Liver (tissue), 8 donors: ENCODE measurements at regions not wholly inside any gene's neighbourhood (a gene's known extent, or its start where the extent isn't known, plus 50 kb on each side); places are given as distances from the start of the nearest gene placed in this dataset.

Source experiments
- DNase-seq: peaks from one replicate; pipeline ENCODE4 v3.0.0-alpha.2; 2017; ENCODE audit warnings: low spot score
- H3K27ac ChIP-seq, 2 donors: one replicate each; pipeline ENCODE4 v1.7.0; 2013; ENCODE audit warnings: inconsistent platforms in 2 of 2, low read length in 2 of 2, control low read depth in 1 of 2, low read depth in 1 of 2, mild to moderate bottlenecking in 1 of 2
- H3K27me3 ChIP-seq, 4 donors: one replicate each; pipeline versions ENCODE4 v1.6.1 to v1.7.0; 2013; ENCODE audit warnings: low read length in 3 of 4, inconsistent platforms in 1 of 4, mild to moderate bottlenecking in 1 of 4, moderate library complexity in 1 of 4; ENCODE audit not compliant: control insufficient read depth in 4 of 4, insufficient read depth in 4 of 4
- H3K36me3 ChIP-seq, 4 donors: one replicate each; pipeline versions ENCODE4 v1.6.1 to v1.7.0; 2013; ENCODE audit warnings: low read length in 3 of 4, mild to moderate bottlenecking in 3 of 4, low read depth in 1 of 4, moderate library complexity in 1 of 4; ENCODE audit not compliant: control insufficient read depth in 4 of 4, insufficient read depth in 3 of 4
- H3K4me1 ChIP-seq, 4 donors: one replicate each; pipeline versions ENCODE4 v1.6.1 to v1.7.0; 2013; ENCODE audit warnings: low read length in 3 of 4, mild to moderate bottlenecking in 3 of 4, moderate library complexity in 1 of 4; ENCODE audit not compliant: control insufficient read depth in 4 of 4, insufficient read depth in 4 of 4
- H3K4me3 ChIP-seq, 3 donors: one replicate each; pipeline versions ENCODE4 v1.6.1 to v1.7.0; 2013; ENCODE audit warnings: low read length in 3 of 3, control low read depth in 1 of 3, low read depth in 1 of 3, mild to moderate bottlenecking in 1 of 3
- H3K9ac ChIP-seq, 2 donors: one replicate each; pipeline ENCODE4 v1.7.0; 2013; ENCODE audit warnings: low read length in 2 of 2, mild to moderate bottlenecking in 2 of 2, moderate library complexity in 2 of 2, control low read depth in 1 of 2, low read depth in 1 of 2
- H3K9me3 ChIP-seq, 4 donors: one replicate each; pipeline versions ENCODE4 v1.6.1 to v1.7.0; 2013; ENCODE audit warnings: low read length in 3 of 4; ENCODE audit not compliant: control insufficient read depth in 4 of 4
- EGR1 ChIP-seq, 2 donors: IDR thresholded peaks; 2 replicates each; pipeline ENCODE4 v1.6.1; 2016 to 2018; ENCODE audit warnings: antibody characterized with exemption in 2 of 2, low read depth in 2 of 2
- FOXA2 ChIP-seq: IDR thresholded peaks from 2 replicates; pipeline ENCODE4 v1.6.1; 2016; ENCODE audit warnings: antibody characterized with exemption
- GABPA ChIP-seq, 2 donors: IDR thresholded peaks in 1 of 2; conservative IDR thresholded peaks in 1 of 2; 2 replicates each; pipeline ENCODE4 v1.6.1; 2016; ENCODE audit warnings: antibody characterized with exemption in 2 of 2, mild to moderate bottlenecking in 1 of 2, moderate library complexity in 1 of 2
- HNF4A ChIP-seq, 2 donors: conservative IDR thresholded peaks; 2 replicates each; pipeline ENCODE4 v1.6.1; 2016; ENCODE audit warnings: antibody characterized with exemption in 2 of 2, mild to moderate bottlenecking in 2 of 2
- HNF4G ChIP-seq: IDR thresholded peaks from 2 replicates; pipeline ENCODE4 v1.6.1; 2016; ENCODE audit warnings: antibody characterized with exemption
- RAD21 ChIP-seq, 2 donors: IDR thresholded peaks; 2 replicates each; pipeline ENCODE4 v1.6.1; 2016; ENCODE audit warnings: antibody characterized with exemption in 2 of 2, mild to moderate bottlenecking in 2 of 2
- RXRA ChIP-seq, 2 donors: IDR thresholded peaks; 2 replicates each; pipeline ENCODE4 v1.6.1; 2017 to 2018; ENCODE audit warnings: antibody characterized with exemption in 2 of 2, mild to moderate bottlenecking in 1 of 2
- SP1 ChIP-seq: IDR thresholded peaks from 2 replicates; pipeline ENCODE4 v1.6.1; 2018; ENCODE audit warnings: antibody characterized with exemption, mild to moderate bottlenecking
- YY1 ChIP-seq: IDR thresholded peaks from 2 replicates; pipeline ENCODE4 v1.6.1; 2016; ENCODE audit warnings: antibody characterized with exemption, mild to moderate bottlenecking
- WGBS: extraction: QIAGEN DNeasy Blood & Tissue Kit; methylation state at CpG from one replicate; pipeline ENCODE4 v1.1.7; 2013; 5-methylcytosine and 5-hydroxymethylcytosine counted together
- TF ChIP-seq, protein P1 (sequence below): IDR thresholded peaks from 2 replicates; pipeline ENCODE4 v1.6.1; 2016; ENCODE audit warnings: antibody characterized with exemption
- TF ChIP-seq, protein P2 (sequence below): fragments of 150-350 bp; IDR thresholded peaks from 2 replicates; pipeline ENCODE4 v1.5.1; 2017; ENCODE audit warnings: improper control_type of control experiment, low read depth, low read length; ENCODE audit not compliant: missing input control
- TF ChIP-seq, protein P3 (sequence below): IDR thresholded peaks from 2 replicates; pipeline ENCODE4 v1.6.1; 2016; ENCODE audit warnings: antibody characterized with exemption
- TF ChIP-seq, protein P4 (sequence below): IDR thresholded peaks from 2 replicates; pipeline ENCODE4 v1.6.1; 2016; ENCODE audit warnings: antibody characterized with exemption
- donor health status: healthy.
- donor health status: healthy.
- donor health status: healthy.
- donor health status: healthy.
- donor health status: healthy.

DNA sequence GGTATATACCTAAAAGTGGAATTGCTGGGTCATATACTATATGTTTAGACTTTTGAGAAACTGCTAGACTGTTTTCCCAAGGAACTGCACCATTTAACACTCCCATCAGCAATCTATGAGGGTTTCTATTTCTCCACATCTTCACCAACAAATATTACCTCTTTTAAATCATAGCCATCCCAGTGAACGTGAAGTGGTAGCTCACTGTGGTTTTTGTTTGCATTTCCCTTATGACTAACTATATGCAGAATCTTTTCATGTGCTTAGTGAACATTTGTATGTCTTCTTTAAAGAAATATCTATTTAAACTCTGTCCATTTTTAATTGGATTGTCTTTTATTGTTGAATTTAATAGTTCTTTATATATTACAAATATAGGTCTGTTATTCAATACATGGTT, 115.8 kb upstream of the SEC61G start:
- TF ChIP-seq HNF4G (no peak), RAD21 (IDR thresholded peaks at IDR 0.05) (no peak)
- TF ChIP-seq, protein P1, sequence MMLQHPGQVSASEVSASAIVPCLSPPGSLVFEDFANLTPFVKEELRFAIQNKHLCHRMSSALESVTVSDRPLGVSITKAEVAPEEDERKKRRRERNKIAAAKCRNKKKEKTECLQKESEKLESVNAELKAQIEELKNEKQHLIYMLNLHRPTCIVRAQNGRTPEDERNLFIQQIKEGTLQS = no peak
- Histone ChIP-seq H3K4me3 (no peak overlapping the region), H3K27ac (no peak overlapping the region), H3K9me3 (no peaks in the 10 kb centered on the region), H3K9ac (no peak overlapping the region), H3K4me1 (peaks cover 0 to 9% (median 0%) of the 10 kb centered on the region in 4 donors), H3K27me3 (no peaks in the 10 kb centered on the region), H3K36me3 (no peaks in the 10 kb centered on the region)
- DNase-seq = no peak
- 78% methylated on average over 1 of the region's 1 CpG for WGBS

DNA sequence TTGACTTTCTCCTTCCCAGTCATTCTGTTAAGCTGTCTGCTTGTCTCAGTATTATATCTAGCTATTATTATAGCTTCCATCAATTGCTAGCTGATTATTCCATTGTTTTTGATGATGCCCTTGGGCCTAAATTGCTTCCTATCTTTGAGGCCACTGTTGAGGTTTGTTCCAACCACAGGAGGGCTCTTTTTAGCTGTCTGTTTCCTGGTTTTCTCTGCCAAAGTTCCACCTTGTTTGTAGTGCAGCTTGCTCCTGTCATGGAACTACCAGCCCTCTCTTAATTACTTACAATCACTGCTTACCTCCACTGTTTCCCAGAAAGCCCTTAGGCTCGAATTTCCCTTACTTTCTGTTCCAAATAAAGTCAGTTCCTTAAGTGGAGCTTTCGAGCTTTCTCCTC, 118.7 kb upstream of the SEC61G start:
- H3K9me3 ChIP-seq = no peaks in the 10 kb centered on the region
- TF ChIP-seq, protein P2, sequence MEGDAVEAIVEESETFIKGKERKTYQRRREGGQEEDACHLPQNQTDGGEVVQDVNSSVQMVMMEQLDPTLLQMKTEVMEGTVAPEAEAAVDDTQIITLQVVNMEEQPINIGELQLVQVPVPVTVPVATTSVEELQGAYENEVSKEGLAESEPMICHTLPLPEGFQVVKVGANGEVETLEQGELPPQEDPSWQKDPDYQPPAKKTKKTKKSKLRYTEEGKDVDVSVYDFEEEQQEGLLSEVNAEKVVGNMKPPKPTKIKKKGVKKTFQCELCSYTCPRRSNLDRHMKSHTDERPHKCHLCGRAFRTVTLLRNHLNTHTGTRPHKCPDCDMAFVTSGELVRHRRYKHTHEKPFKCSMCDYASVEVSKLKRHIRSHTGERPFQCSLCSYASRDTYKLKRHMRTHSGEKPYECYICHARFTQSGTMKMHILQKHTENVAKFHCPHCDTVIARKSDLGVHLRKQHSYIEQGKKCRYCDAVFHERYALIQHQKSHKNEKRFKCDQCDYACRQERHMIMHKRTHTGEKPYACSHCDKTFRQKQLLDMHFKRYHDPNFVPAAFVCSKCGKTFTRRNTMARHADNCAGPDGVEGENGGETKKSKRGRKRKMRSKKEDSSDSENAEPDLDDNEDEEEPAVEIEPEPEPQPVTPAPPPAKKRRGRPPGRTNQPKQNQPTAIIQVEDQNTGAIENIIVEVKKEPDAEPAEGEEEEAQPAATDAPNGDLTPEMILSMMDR = peak; percentile 53
- TF ChIP-seq YY1 (no peak), GABPA (IDR thresholded peaks at IDR 0.05 in 1 of 2, conservative IDR thresholded peaks at IDR 0.05 in 1 of 2) (no peak), FOXA2 (no peak), HNF4A (conservative IDR thresholded peaks at IDR 0.05) (peak in 1 of 2 donors; percentile 20), RAD21 (IDR thresholded peaks at IDR 0.05) (peak; percentile 90)
- no peak overlapping the region for H3K9ac ChIP-seq
- H3K27me3 ChIP-seq = no peaks in the 10 kb centered on the region
- H3K4me1 ChIP-seq = peaks cover 0 to 22% (median 4%) of the 10 kb centered on the region in 4 donors
- H3K4me3 ChIP-seq = no peak overlapping the region
- H3K27ac ChIP-seq = peak overlapping the region in 1 of 2 donors; percentile 41
- DNase-seq = no peak
- WGBS = 63% methylated on average over 2 of the region's 2 CpGs
- H3K36me3 ChIP-seq = no peaks in the 10 kb centered on the region

DNA sequence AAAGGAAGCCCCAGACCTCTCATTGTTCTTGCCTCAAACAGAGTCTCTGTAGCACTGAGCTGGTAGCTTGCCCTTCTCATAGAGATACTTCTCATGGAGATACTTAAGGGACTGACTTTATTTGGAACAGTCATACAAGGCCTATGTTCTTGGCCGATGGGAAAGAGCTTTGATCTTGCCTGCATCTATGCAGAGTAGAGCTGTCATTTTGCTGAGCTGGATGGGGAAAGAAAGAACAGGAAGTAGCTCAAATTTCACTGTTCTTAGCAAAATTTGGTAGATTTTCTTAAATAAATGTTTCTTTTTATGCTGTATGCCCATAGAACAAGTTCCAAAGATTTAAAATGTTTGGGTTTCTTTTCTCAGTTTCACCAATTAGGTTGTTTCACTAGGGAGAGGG, 119.3 kb upstream of the SEC61G start:
- H3K27me3 ChIP-seq = no peaks in the 10 kb centered on the region
- H3K4me1 ChIP-seq = peaks cover 0 to 23% (median 4%) of the 10 kb centered on the region in 4 donors
- no peak for DNase-seq
- no peaks in the 10 kb centered on the region for H3K36me3 ChIP-seq
- no peak overlapping the region for H3K4me3 ChIP-seq
- WGBS = 73% methylated on average over 1 of the region's 1 CpG
- H3K27ac ChIP-seq = no peak overlapping the region
- H3K9ac ChIP-seq = no peak overlapping the region
- H3K9me3 ChIP-seq = no peaks in the 10 kb centered on the region
- TF ChIP-seq FOXA2 = no peak

DNA sequence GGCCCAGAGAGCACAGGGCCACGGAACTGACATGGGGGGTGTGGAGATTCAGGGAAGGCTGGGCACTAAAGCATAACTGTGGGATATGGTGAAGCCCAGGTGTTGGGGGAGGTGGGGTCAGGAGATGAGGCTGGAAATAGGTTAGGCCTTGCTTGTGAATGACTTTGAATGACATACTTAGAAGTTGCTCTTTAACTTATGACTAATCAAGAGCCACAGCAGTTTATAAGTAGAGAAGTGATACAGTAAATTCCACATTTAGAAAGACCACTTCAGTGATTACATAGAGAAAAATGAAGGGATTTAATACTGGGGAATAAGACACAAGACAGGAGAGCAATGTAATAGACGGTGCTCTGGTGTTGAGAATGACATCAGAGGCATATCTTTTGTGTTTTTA, 120.8 kb upstream of the SEC61G start:
- Histone ChIP-seq H3K9ac (no peak overlapping the region), H3K27me3 (no peaks in the 10 kb centered on the region), H3K36me3 (no peaks in the 10 kb centered on the region), H3K4me1 (peaks cover 0 to 23% (median 4%) of the 10 kb centered on the region in 4 donors), H3K4me3 (no peak overlapping the region), H3K9me3 (no peaks in the 10 kb centered on the region), H3K27ac (peak overlapping the region; percentile 43 to 56)
- no peak for DNase-seq
- 82% methylated on average over 2 of the region's 2 CpGs for WGBS
- TF ChIP-seq EGR1 (IDR thresholded peaks at IDR 0.05; ENCODE audit: low read depth in 2 of 2) = no peak
- TF ChIP-seq, protein P2 = no peak
- TF ChIP-seq FOXA2 = no peak
- TF ChIP-seq RXRA (IDR thresholded peaks at IDR 0.05) = no peak
- no peak for TF ChIP-seq HNF4G
- TF ChIP-seq, protein P1 = no peak
- no peak for TF ChIP-seq HNF4A (conservative IDR thresholded peaks at IDR 0.05)
- no peak for TF ChIP-seq RAD21 (IDR thresholded peaks at IDR 0.05)
- TF ChIP-seq, protein P3, sequence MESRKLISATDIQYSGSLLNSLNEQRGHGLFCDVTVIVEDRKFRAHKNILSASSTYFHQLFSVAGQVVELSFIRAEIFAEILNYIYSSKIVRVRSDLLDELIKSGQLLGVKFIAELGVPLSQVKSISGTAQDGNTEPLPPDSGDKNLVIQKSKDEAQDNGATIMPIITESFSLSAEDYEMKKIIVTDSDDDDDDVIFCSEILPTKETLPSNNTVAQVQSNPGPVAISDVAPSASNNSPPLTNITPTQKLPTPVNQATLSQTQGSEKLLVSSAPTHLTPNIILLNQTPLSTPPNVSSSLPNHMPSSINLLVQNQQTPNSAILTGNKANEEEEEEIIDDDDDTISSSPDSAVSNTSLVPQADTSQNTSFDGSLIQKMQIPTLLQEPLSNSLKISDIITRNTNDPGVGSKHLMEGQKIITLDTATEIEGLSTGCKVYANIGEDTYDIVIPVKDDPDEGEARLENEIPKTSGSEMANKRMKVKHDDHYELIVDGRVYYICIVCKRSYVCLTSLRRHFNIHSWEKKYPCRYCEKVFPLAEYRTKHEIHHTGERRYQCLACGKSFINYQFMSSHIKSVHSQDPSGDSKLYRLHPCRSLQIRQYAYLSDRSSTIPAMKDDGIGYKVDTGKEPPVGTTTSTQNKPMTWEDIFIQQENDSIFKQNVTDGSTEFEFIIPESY = no peak
- TF ChIP-seq SP1 = no peak
- TF ChIP-seq, protein P4, sequence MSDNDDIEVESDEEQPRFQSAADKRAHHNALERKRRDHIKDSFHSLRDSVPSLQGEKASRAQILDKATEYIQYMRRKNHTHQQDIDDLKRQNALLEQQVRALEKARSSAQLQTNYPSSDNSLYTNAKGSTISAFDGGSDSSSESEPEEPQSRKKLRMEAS = no peak
